ENCODE measurements at regions not wholly inside any gene's neighbourhood (a gene's known extent, or its start where the extent isn't known, plus 50 kb on each side); places are given as distances from the start of the nearest gene placed in this dataset.

- Mint-ChIP-seq H3K9me3 (no peaks in the 10 kb centered on the region), H3K4me1 (ENCODE audit: low read depth) (no peaks in the 10 kb centered on the region), H3K4me3 (no peak overlapping the region), H3K27me3 (peaks cover 7% of the 10 kb centered on the region), H3K27ac (no peak overlapping the region), H3K36me3 (ENCODE audit: low read depth) (no peaks in the 10 kb centered on the region)
- intact Hi-C loops (cut with micrococcal nuclease), result no loop called here
Measured at GRCh38 chr3:43963208-43963607, 272.5 kb downstream of the ABHD5 start.

- H3K27ac Mint-ChIP-seq, result no peak overlapping the region
- H3K4me3 Mint-ChIP-seq, result no peak overlapping the region
- no peaks in the 10 kb centered on the region for H3K36me3 Mint-ChIP-seq (ENCODE audit: low read depth)
- peaks cover 5% of the 10 kb centered on the region for H3K27me3 Mint-ChIP-seq
- no peaks in the 10 kb centered on the region for H3K9me3 Mint-ChIP-seq
- H3K4me1 Mint-ChIP-seq (ENCODE audit: low read depth), result no peaks in the 10 kb centered on the region
- intact Hi-C loops (cut with micrococcal nuclease), result no loop called here
Measured at GRCh38 chr3:43964640-43965039, 273.9 kb downstream of the ABHD5 start.

DNA sequence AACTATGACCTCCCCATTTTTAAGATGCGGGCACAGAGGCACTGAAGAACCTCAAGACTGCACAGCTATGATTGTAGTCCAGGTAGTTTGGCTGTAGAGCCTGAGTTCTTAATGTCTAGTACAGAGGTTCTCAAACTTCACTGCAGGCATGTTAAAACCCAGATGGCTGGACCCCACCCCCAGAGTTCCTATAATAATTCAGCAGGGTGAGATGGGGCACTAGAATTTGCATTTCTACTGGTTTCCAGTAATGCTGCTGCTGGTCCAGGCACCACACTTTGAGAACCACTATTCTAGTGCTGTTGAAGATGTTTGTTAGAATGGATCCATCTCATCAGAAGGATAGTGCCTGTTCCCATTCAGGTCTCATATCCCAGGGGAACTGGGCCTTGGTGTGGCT, 274.9 kb downstream of the ABHD5 start:
- H3K27ac Mint-ChIP-seq, result no peak overlapping the region
- H3K27me3 Mint-ChIP-seq, result peaks cover 5% of the 10 kb centered on the region

GRCh38 chr3:43966126-43966525, 275.4 kb downstream of the ABHD5 start:
- Mint-ChIP-seq H3K9me3 (no peaks in the 10 kb centered on the region), H3K36me3 (ENCODE audit: low read depth) (no peaks in the 10 kb centered on the region), H3K4me3 (no peak overlapping the region), H3K27me3 (peaks cover 5% of the 10 kb centered on the region), H3K4me1 (ENCODE audit: low read depth) (no peaks in the 10 kb centered on the region), H3K27ac (no peak overlapping the region)
- intact Hi-C loops (cut with micrococcal nuclease), result no loop called here

More for the DNA sequence above, 274.9 kb downstream of the ABHD5 start:
- H3K4me1 Mint-ChIP-seq (ENCODE audit: low read depth), result no peaks in the 10 kb centered on the region
- H3K9me3 Mint-ChIP-seq, result no peaks in the 10 kb centered on the region
- no peaks in the 10 kb centered on the region for H3K36me3 Mint-ChIP-seq (ENCODE audit: low read depth)
- intact Hi-C loops (cut with micrococcal nuclease), result no loop called here
- H3K4me3 Mint-ChIP-seq, result no peak overlapping the region

DNA sequence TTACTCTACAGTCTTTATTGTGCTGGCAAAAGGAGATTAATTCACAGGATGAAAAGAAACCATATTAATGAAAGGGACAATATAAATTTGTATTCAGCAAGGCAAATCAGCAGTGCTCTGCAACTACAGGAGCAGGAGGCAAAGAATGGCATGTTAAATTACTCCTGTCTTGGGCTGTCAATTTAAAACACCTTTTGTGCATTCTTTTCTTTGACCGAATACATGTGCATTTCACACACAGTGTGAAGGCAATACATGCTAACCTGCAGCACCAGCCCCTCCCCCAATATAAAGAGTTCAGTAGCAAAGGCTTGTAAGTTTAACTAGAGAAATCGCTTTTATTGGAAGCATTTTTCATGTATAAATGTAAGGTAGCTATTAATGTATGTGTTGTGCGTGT, 275.2 kb upstream of the TOPAZ1 start:
- Mint-ChIP-seq H3K36me3 (ENCODE audit: low read depth) (no peaks in the 10 kb centered on the region), H3K9me3 (no peaks in the 10 kb centered on the region), H3K27me3 (peaks cover 5% of the 10 kb centered on the region), H3K4me3 (no peak overlapping the region), H3K27ac (no peak overlapping the region), H3K4me1 (ENCODE audit: low read depth) (no peaks in the 10 kb centered on the region)
- intact Hi-C loops (cut with micrococcal nuclease), result no loop called here

DNA sequence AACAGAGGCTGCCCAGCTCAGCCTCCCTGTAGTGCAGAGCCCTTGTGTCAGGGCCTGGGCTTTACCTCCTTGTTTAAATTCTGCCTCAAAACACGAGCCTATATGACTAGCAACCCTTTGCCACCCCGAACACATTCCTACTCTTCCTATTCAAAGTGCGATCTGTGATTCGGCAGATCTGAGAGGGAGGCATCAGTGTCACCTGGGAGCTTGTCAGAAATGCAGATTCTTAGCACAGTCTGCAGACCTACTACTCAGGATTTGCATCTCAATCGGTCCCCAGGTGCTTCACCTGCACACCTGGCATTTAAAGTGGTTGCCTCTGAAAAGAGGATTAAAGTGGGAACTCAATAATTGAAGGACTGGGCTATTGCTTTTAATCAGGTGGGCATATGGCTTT, 273.2 kb upstream of the TOPAZ1 start:
- H3K4me3 Mint-ChIP-seq, result no peak overlapping the region
- peaks cover 5% of the 10 kb centered on the region for H3K27me3 Mint-ChIP-seq
- no peaks in the 10 kb centered on the region for H3K36me3 Mint-ChIP-seq (ENCODE audit: low read depth)
- H3K27ac Mint-ChIP-seq, result no peak overlapping the region
- intact Hi-C loops (cut with micrococcal nuclease), result no loop called here
- H3K4me1 Mint-ChIP-seq (ENCODE audit: low read depth), result no peaks in the 10 kb centered on the region
- H3K9me3 Mint-ChIP-seq, result no peaks in the 10 kb centered on the region

DNA sequence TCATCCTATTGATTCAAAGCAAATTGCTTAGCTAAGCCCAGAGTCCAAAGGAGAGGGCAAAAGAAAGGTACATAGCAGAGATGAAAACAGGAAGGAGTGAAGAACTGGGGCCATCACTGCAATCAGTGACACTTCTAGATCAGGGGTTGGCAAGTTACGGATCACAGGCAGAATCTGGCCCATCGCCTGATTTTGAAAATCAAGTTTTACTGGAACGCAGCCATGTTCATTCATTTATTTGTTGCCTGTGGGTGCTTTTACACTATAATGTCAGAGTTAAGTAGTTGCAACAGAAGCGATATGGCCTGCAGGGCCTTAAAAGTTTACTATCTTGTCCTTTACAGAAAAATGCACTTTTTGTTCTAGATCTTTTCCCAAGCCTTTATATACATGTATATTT, 271.7 kb upstream of the TOPAZ1 start:
- Mint-ChIP-seq H3K36me3 (ENCODE audit: low read depth) (no peaks in the 10 kb centered on the region), H3K27me3 (peaks cover 5% of the 10 kb centered on the region), H3K27ac (no peak overlapping the region), H3K4me3 (no peak overlapping the region), H3K9me3 (no peaks in the 10 kb centered on the region), H3K4me1 (ENCODE audit: low read depth) (no peaks in the 10 kb centered on the region)
- intact Hi-C loops (cut with micrococcal nuclease), result no loop called here

- Mint-ChIP-seq H3K36me3 (ENCODE audit: low read depth) (no peaks in the 10 kb centered on the region), H3K27me3 (peaks cover 5% of the 10 kb centered on the region), H3K9me3 (no peaks in the 10 kb centered on the region), H3K4me1 (ENCODE audit: low read depth) (no peaks in the 10 kb centered on the region), H3K4me3 (no peak overlapping the region), H3K27ac (no peak overlapping the region)
- intact Hi-C loops (cut with micrococcal nuclease), result no loop called here
Measured at GRCh38 chr3:43970351-43970750, 271.3 kb upstream of the TOPAZ1 start.

GRCh38 chr3:43970920-43971319, 270.8 kb upstream of the TOPAZ1 start:
- H3K9me3 Mint-ChIP-seq, result peaks cover 3% of the 10 kb centered on the region
- peaks cover 5% of the 10 kb centered on the region for H3K27me3 Mint-ChIP-seq
- no peak overlapping the region for H3K27ac Mint-ChIP-seq
- no peaks in the 10 kb centered on the region for H3K4me1 Mint-ChIP-seq (ENCODE audit: low read depth)
- no peak overlapping the region for H3K4me3 Mint-ChIP-seq
- intact Hi-C loops (cut with micrococcal nuclease), result no loop called here
- no peaks in the 10 kb centered on the region for H3K36me3 Mint-ChIP-seq (ENCODE audit: low read depth)

GRCh38 chr3:43971486-43971885, 270.2 kb upstream of the TOPAZ1 start:
- Mint-ChIP-seq H3K27me3 (peaks cover 6% of the 10 kb centered on the region), H3K4me1 (ENCODE audit: low read depth) (no peaks in the 10 kb centered on the region), H3K4me3 (no peak overlapping the region), H3K27ac (no peak overlapping the region), H3K9me3 (peaks cover 9% of the 10 kb centered on the region), H3K36me3 (ENCODE audit: low read depth) (no peaks in the 10 kb centered on the region)
- intact Hi-C loops (cut with micrococcal nuclease), result no loop called here

- no peak overlapping the region for H3K27ac Mint-ChIP-seq
- no peaks in the 10 kb centered on the region for H3K36me3 Mint-ChIP-seq (ENCODE audit: low read depth)
- H3K4me1 Mint-ChIP-seq (ENCODE audit: low read depth), result no peaks in the 10 kb centered on the region
- no peak overlapping the region for H3K4me3 Mint-ChIP-seq
- peaks cover 9% of the 10 kb centered on the region for H3K9me3 Mint-ChIP-seq
- peaks cover 17% of the 10 kb centered on the region for H3K27me3 Mint-ChIP-seq
- intact Hi-C loops (cut with micrococcal nuclease), result no loop called here
Measured at GRCh38 chr3:43978708-43979107, 263.0 kb upstream of the TOPAZ1 start.

DNA sequence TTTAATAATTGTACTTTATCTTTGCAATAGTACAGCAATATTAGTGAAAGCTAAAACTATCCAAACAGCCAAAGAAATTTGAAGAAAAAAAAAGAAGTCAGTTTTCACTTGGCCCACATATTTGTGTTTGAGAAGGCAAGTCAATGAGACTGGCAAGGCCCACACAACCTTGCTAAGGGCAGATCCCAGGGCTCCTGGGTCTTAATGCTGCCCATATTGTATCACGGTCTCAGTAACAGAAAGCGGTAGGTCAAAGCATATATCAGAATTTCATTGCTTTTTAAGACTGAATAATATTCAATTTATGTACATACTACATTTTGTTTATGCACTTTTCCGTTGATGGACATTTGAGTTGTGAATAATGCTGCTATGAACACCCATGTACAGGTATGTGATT, 262.0 kb upstream of the TOPAZ1 start:
- H3K27me3 Mint-ChIP-seq, result peaks cover 21% of the 10 kb centered on the region
- H3K27ac Mint-ChIP-seq, result no peak overlapping the region
- intact Hi-C loops (cut with micrococcal nuclease), result no loop called here
- no peak overlapping the region for H3K4me3 Mint-ChIP-seq
- H3K36me3 Mint-ChIP-seq (ENCODE audit: low read depth), result no peaks in the 10 kb centered on the region
- peaks cover 9% of the 10 kb centered on the region for H3K9me3 Mint-ChIP-seq
- H3K4me1 Mint-ChIP-seq (ENCODE audit: low read depth), result no peaks in the 10 kb centered on the region

GRCh38 chr3:43994657-43995546, 246.8 kb upstream of the TOPAZ1 start:
- Mint-ChIP-seq H3K27ac (no peak overlapping the region), H3K27me3 (peaks cover 87% of the 10 kb centered on the region), H3K4me1 (ENCODE audit: low read depth) (peaks cover 44% of the 10 kb centered on the region), H3K9me3 (peaks cover 9% of the 10 kb centered on the region), H3K4me3 (peak overlapping the region; percentile 61), H3K36me3 (ENCODE audit: low read depth) (no peaks in the 10 kb centered on the region)
- intact Hi-C loops (cut with micrococcal nuclease), result no loop called here

DNA sequence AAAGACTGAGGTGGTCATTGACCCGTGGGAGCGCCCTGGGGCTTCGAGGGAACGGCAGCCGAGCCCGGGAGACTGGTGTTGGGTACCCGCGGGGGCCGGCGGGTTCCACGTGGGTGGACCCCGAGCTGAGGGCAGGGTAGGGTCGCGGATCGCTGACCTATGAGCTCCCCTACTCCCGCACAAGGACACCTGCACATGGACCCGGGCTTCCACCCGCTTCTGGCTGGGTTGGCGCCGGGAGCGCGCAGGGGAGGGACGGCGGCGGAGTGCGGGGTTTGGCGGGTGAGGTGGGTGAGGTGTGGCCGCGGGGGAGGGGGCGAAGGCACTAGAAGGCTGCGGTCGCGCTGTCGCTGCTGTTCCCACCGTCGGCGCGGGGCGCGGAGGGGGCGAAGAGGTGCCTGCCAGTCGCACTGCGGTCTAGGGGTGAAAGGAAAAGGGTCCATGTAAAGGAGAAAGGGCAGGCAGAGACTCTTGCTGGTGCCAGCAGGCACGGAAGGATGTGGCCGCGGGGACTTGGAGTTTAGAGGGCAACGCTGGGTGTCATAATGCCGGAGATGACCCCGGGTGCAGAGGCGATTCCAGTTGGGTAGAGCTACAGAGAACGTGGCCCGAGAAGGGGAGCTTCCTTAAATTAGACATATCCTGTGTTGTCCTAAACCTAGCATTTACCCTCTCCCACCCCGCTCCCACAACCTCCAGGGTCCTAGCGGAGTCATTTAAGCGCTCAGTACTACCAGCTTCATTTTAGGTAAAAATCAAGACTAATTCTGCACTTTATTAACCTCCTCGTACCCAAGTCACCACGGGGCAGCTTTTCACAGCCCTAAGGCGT, 245.9 kb upstream of the TOPAZ1 start:
- H3K27ac Mint-ChIP-seq, result no peak overlapping the region
- peaks cover 8% of the 10 kb centered on the region for H3K9me3 Mint-ChIP-seq
- intact Hi-C loops (cut with micrococcal nuclease), result no loop called here
- no peaks in the 10 kb centered on the region for H3K36me3 Mint-ChIP-seq (ENCODE audit: low read depth)
- peaks cover 44% of the 10 kb centered on the region for H3K4me1 Mint-ChIP-seq (ENCODE audit: low read depth)
- H3K27me3 Mint-ChIP-seq, result peaks cover 92% of the 10 kb centered on the region
- peak overlapping the region; percentile 66 for H3K4me3 Mint-ChIP-seq

Data from dendritic cell treated with granulocyte-macrophage colony-stimulating factor and Interleukin-4, amounts not matched to agents 40 ng/mL and 50 ng/mL, for 4 days (primary cell).